PC-3 (cell line): ENCODE measurements at regions not wholly inside any gene's neighbourhood (a gene's known extent, or its start where the extent isn't known, plus 50 kb on each side); places are given as distances from the start of the nearest gene placed in this dataset.

Experiments used
- EZH2 ChIP-seq: fragments of 300-600 bp; sonication (generic); IDR thresholded peaks from one replicate; pipeline ENCODE4 v1.6.1; 2017; ENCODE audit warnings: antibody characterized with exemption, mild to moderate bottlenecking, low read length; ENCODE audit not compliant: unreplicated experiment
- EZH2phosphoT487 ChIP-seq: fragments of 300-600 bp; sonication (generic); IDR thresholded peaks from 2 replicates; pipeline ENCODE4 v1.6.1; 2018; ENCODE audit warnings: mild to moderate bottlenecking, antibody characterized with exemption, low read length, borderline replicate concordance
- TF ChIP-seq, protein P1 (sequence below): fragments of 300-600 bp; sonication (generic); conservative IDR thresholded peaks from 2 replicates; pipeline ENCODE4 v1.5.1; 2017; ENCODE audit warnings: antibody characterized with exemption, low read depth, mild to moderate bottlenecking, low read length

GRCh38 chr3:103685939-103686338 lies 1251.1 kb downstream of the ZPLD1 start:
- TF ChIP-seq EZH2phosphoT487 = no peak
- TF ChIP-seq, protein P1, sequence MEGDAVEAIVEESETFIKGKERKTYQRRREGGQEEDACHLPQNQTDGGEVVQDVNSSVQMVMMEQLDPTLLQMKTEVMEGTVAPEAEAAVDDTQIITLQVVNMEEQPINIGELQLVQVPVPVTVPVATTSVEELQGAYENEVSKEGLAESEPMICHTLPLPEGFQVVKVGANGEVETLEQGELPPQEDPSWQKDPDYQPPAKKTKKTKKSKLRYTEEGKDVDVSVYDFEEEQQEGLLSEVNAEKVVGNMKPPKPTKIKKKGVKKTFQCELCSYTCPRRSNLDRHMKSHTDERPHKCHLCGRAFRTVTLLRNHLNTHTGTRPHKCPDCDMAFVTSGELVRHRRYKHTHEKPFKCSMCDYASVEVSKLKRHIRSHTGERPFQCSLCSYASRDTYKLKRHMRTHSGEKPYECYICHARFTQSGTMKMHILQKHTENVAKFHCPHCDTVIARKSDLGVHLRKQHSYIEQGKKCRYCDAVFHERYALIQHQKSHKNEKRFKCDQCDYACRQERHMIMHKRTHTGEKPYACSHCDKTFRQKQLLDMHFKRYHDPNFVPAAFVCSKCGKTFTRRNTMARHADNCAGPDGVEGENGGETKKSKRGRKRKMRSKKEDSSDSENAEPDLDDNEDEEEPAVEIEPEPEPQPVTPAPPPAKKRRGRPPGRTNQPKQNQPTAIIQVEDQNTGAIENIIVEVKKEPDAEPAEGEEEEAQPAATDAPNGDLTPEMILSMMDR = no peak
- no peak for TF ChIP-seq EZH2
